Testis (tissue), 2 donors: ENCODE measurements at regions not wholly inside any gene's neighbourhood (a gene's known extent, or its start where the extent isn't known, plus 50 kb on each side); places are given as distances from the start of the nearest gene placed in this dataset.

Experiments used
- DNase-seq: peaks from one replicate; pipeline ENCODE4 v3.0.0-alpha.2; 2019
- H3K27ac ChIP-seq, 2 donors: fragments of 200-600 bp; sonication (generic); one replicate each; pipeline ENCODE4 v1.5.1; 2019
- H3K27me3 ChIP-seq: fragments of 200-600 bp; sonication (generic); one replicate; pipeline ENCODE4 v1.5.1; 2019
- H3K36me3 ChIP-seq: fragments of 200-600 bp; sonication (generic); one replicate; pipeline ENCODE4 v1.5.1; 2017; ENCODE audit warnings: low read depth; ENCODE audit errors: missing control alignments
- H3K4me1 ChIP-seq: fragments of 200-600 bp; sonication (generic); one replicate; pipeline ENCODE4 v1.5.1; 2019
- H3K4me3 ChIP-seq, 2 donors: fragments of 200-600 bp; sonication (generic); one replicate each; pipeline ENCODE4 v1.5.1; 2017 to 2019
- H3K9me3 ChIP-seq: fragments of 200-600 bp; sonication (generic); one replicate; pipeline ENCODE4 v1.5.1; 2017
- CTCF ChIP-seq, 3 experiments: fragments of 450-650 bp in 2 of 3; fragments of 200-600 bp in 1 of 3; sonication (generic) in 1 of 3; IDR thresholded peaks; one replicate each; pipeline ENCODE4 v1.5.1; 2016 to 2019; ENCODE audit warnings: antibody characterized with exemption in 3 of 3, mild to moderate bottlenecking in 2 of 3, moderate library complexity in 1 of 3
- POLR2A ChIP-seq: fragments of 450-650 bp; IDR thresholded peaks from one replicate; pipeline ENCODE4 v1.6.1; 2017; ENCODE audit warnings: antibody characterized with exemption, mild to moderate bottlenecking, moderate library complexity
- WGBS, 2 donors: methylation state at CpG; one replicate each; pipeline ENCODE4 v1.1.5; 2018; 5-methylcytosine and 5-hydroxymethylcytosine counted together
- intact Hi-C: fragments of 100-400 bp; cut with DNase I; formaldehyde crosslinking; loops from one replicate; pipeline ENCODE4 v1.15.1; 2023; ENCODE audit warnings: low total_unique reads

- no peak for DNase-seq
- H3K9me3 ChIP-seq: no peaks in the 10 kb centered on the region
- no peak overlapping the region for H3K4me3 ChIP-seq
- no peak overlapping the region for H3K27ac ChIP-seq
- no peaks in the 10 kb centered on the region for H3K4me1 ChIP-seq
- intact Hi-C loops: no loop called here
- 74 to 79% methylated on average over 1 of the region's 1 CpG for WGBS, 2 donors
- TF ChIP-seq CTCF (IDR thresholded peaks at IDR 0.05) (no peak), POLR2A (no peak)
- no peaks in the 10 kb centered on the region for H3K36me3 ChIP-seq
- no peaks in the 10 kb centered on the region for H3K27me3 ChIP-seq
Observed at GRCh38 chr12:61894168-61894567, 366.0 kb upstream of the USP15 start.

- Histone ChIP-seq H3K4me3 (no peak overlapping the region), H3K27me3 (no peaks in the 10 kb centered on the region), H3K4me1 (no peaks in the 10 kb centered on the region), H3K9me3 (no peaks in the 10 kb centered on the region), H3K27ac (no peak overlapping the region), H3K36me3 (no peaks in the 10 kb centered on the region)
- DNase-seq: no peak
- TF ChIP-seq POLR2A: no peak
- TF ChIP-seq CTCF (IDR thresholded peaks at IDR 0.05): no peak
- intact Hi-C loops: no loop called here
Observed at GRCh38 chr12:61896436-61896835, 363.8 kb upstream of the USP15 start.

- WGBS, 2 donors: 78 to 91% methylated on average over 1 of the region's 1 CpG
- no peak for DNase-seq
- intact Hi-C loops: no loop called here
Observed at GRCh38 chr12:61902403-61902802, 357.8 kb upstream of the USP15 start.

GRCh38 chr12:61911113-61911512 lies 349.1 kb upstream of the USP15 start:
- no peaks in the 10 kb centered on the region for H3K9me3 ChIP-seq
- no peaks in the 10 kb centered on the region for H3K27me3 ChIP-seq
- H3K36me3 ChIP-seq: no peaks in the 10 kb centered on the region
- no peaks in the 10 kb centered on the region for H3K4me1 ChIP-seq
- no peak for DNase-seq
- H3K4me3 ChIP-seq: no peak overlapping the region
- intact Hi-C loops: no loop called here
- TF ChIP-seq CTCF (IDR thresholded peaks at IDR 0.05): no peak
- H3K27ac ChIP-seq: no peak overlapping the region
- 43 to 58% methylated on average over 2 of the region's 2 CpGs for WGBS, 2 donors

More at GRCh38 chr12:61902403-61902802, 357.8 kb upstream of the USP15 start:
- Histone ChIP-seq H3K36me3 (no peaks in the 10 kb centered on the region), H3K9me3 (no peaks in the 10 kb centered on the region), H3K27ac (no peak overlapping the region), H3K4me3 (no peak overlapping the region), H3K27me3 (no peaks in the 10 kb centered on the region), H3K4me1 (no peaks in the 10 kb centered on the region)
- TF ChIP-seq CTCF (IDR thresholded peaks at IDR 0.05) (no peak), POLR2A (no peak)

- no peak for DNase-seq
- 70 to 77% methylated on average over 3 of the region's 3 CpGs for WGBS, 2 donors
- Histone ChIP-seq H3K4me3 (no peak overlapping the region), H3K27me3 (no peaks in the 10 kb centered on the region), H3K36me3 (no peaks in the 10 kb centered on the region), H3K9me3 (no peaks in the 10 kb centered on the region), H3K4me1 (no peaks in the 10 kb centered on the region), H3K27ac (no peak overlapping the region)
- intact Hi-C loops: no loop called here
- TF ChIP-seq POLR2A (no peak), CTCF (IDR thresholded peaks at IDR 0.05) (no peak)
Observed at GRCh38 chr12:61915420-61915819, 344.8 kb upstream of the USP15 start.
